ENCODE measurements at regions not wholly inside any gene's neighbourhood (a gene's known extent, or its start where the extent isn't known, plus 50 kb on each side); places are given as distances from the start of the nearest gene placed in this dataset.

DNA sequence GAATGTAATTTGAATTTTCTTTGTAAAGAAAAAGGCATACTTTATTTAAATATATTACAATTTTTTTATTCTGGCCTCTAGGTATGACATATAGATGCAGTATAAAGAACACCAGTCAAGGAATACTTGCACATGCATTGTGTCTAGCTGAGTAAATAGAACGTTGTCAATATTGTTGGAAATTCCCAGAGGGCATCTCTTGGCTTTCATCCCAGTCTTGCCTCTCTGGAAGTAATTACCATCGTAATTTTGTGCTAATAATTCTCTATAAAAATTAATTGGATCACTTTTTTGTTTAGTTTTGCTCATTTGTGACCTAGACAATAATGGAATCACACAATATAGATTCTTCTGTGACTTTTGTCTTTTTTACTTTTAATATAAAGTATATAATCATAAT is 1052.3 kb upstream of the CELF2 start:
- Mint-ChIP-seq H3K9me3 (no peaks in the 10 kb centered on the region), H3K27ac (no peak overlapping the region), H3K36me3 (no peaks in the 10 kb centered on the region), H3K4me3 (no peak overlapping the region), H3K4me1 (no peaks in the 10 kb centered on the region), H3K27me3 (ENCODE audit: insufficient read depth, low read depth) (no peaks in the 10 kb centered on the region)
- H2AFZ ChIP-seq (replicated peaks), result no peak overlapping the region
- H3K9ac ChIP-seq, result no peak overlapping the region
- H3K27ac ChIP-seq, result no peak overlapping the region
- DNase-seq (ENCODE audit: low spot score), result no peak
- no peaks in the 10 kb centered on the region for H4K20me1 ChIP-seq (ENCODE audit: low read depth)
- H3K27me3 ChIP-seq, result no peaks in the 10 kb centered on the region
- no peaks in the 10 kb centered on the region for H3K9me3 ChIP-seq (ENCODE audit: low read depth)
- H3K4me2 ChIP-seq, result no peak overlapping the region
- H3F3A ChIP-seq (ENCODE audit: low read depth), result no peaks in the 10 kb centered on the region
- no peak for TF ChIP-seq EZH2phosphoT487 (IDR thresholded peaks at IDR 0.05)
- no peak for TF ChIP-seq EZH2 (IDR thresholded peaks at IDR 0.05)
- TF ChIP-seq, protein P1, sequence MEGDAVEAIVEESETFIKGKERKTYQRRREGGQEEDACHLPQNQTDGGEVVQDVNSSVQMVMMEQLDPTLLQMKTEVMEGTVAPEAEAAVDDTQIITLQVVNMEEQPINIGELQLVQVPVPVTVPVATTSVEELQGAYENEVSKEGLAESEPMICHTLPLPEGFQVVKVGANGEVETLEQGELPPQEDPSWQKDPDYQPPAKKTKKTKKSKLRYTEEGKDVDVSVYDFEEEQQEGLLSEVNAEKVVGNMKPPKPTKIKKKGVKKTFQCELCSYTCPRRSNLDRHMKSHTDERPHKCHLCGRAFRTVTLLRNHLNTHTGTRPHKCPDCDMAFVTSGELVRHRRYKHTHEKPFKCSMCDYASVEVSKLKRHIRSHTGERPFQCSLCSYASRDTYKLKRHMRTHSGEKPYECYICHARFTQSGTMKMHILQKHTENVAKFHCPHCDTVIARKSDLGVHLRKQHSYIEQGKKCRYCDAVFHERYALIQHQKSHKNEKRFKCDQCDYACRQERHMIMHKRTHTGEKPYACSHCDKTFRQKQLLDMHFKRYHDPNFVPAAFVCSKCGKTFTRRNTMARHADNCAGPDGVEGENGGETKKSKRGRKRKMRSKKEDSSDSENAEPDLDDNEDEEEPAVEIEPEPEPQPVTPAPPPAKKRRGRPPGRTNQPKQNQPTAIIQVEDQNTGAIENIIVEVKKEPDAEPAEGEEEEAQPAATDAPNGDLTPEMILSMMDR (IDR thresholded peaks at IDR 0.05), result no peak
- H3K4me3 ChIP-seq, result no peak overlapping the region
- no peaks in the 10 kb centered on the region for H3K4me1 ChIP-seq
- no peaks in the 10 kb centered on the region for H3K79me2 ChIP-seq (ENCODE audit: low read depth)
- no peaks in the 10 kb centered on the region for H3K36me3 ChIP-seq

DNA sequence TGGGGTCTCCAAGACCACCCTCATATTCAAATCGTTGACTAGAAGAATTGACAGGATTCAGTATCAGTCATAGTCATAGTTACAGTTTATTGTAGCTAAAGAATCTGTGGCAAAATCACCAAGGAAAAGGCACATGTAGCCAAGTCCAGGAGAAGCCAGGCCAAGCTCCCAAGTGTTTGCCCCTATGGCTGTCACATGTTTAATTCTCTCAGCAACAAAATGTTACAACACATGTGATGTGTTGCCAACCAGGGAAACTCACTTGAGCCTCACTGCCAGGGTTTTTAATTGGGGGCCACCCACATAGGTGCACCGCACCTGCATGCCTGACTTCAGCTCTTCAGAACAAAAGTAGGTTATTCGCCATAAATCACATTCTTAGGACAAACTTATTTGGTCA is 1030.9 kb upstream of the CELF2 start:
- Mint-ChIP-seq H3K4me1 (no peaks in the 10 kb centered on the region), H3K4me3 (no peak overlapping the region), H3K36me3 (no peaks in the 10 kb centered on the region), H3K27me3 (ENCODE audit: insufficient read depth, low read depth) (no peaks in the 10 kb centered on the region), H3K27ac (no peak overlapping the region), H3K9me3 (peaks cover 4% of the 10 kb centered on the region)
- Histone ChIP-seq H3K36me3 (no peaks in the 10 kb centered on the region), H3K4me2 (no peak overlapping the region), H3K27ac (no peak overlapping the region), H3K9me3 (ENCODE audit: low read depth) (no peaks in the 10 kb centered on the region), H3K27me3 (no peaks in the 10 kb centered on the region), H3K4me1 (no peaks in the 10 kb centered on the region), H3K9ac (no peak overlapping the region), H3F3A (ENCODE audit: low read depth) (no peaks in the 10 kb centered on the region), H2AFZ (replicated peaks) (no peak overlapping the region), H4K20me1 (ENCODE audit: low read depth) (no peaks in the 10 kb centered on the region), H3K4me3 (no peak overlapping the region), H3K79me2 (ENCODE audit: low read depth) (no peaks in the 10 kb centered on the region)
- DNase-seq (ENCODE audit: low spot score), result no peak
- TF ChIP-seq EZH2phosphoT487 (IDR thresholded peaks at IDR 0.05) (no peak), EZH2 (IDR thresholded peaks at IDR 0.05) (no peak)
- TF ChIP-seq, protein P1 (IDR thresholded peaks at IDR 0.05), result no peak

DNA sequence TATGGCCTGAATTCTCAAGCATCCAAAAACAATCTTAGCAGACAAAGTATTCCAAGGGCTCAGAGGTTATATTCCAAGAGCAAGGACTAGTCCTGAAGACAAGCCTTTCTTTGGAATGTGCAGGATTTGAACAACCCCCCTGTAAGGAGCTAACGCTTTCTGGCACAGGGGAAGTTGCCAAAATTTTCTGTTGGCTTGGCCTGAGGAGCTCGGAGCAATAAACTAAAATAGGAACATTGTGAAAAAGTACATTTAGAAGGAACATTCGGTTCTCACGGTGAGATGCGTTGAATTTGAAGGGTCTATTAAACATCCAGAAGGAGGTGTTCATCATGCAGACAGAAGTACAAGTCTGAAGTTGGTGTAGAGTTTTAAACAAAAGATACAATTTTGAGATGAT is 1030.5 kb upstream of the CELF2 start:
- Histone ChIP-seq H3K9ac (no peak overlapping the region), H3K4me2 (no peak overlapping the region), H3K36me3 (no peaks in the 10 kb centered on the region), H3K4me1 (no peaks in the 10 kb centered on the region), H3K9me3 (ENCODE audit: low read depth) (no peaks in the 10 kb centered on the region), H2AFZ (replicated peaks) (no peak overlapping the region), H4K20me1 (ENCODE audit: low read depth) (no peaks in the 10 kb centered on the region), H3F3A (ENCODE audit: low read depth) (no peaks in the 10 kb centered on the region), H3K27me3 (no peaks in the 10 kb centered on the region), H3K79me2 (ENCODE audit: low read depth) (no peaks in the 10 kb centered on the region), H3K27ac (no peak overlapping the region), H3K4me3 (no peak overlapping the region)
- H3K36me3 Mint-ChIP-seq, result no peaks in the 10 kb centered on the region
- no peaks in the 10 kb centered on the region for H3K4me1 Mint-ChIP-seq
- no peak overlapping the region for H3K27ac Mint-ChIP-seq
- no peak for TF ChIP-seq EZH2phosphoT487 (IDR thresholded peaks at IDR 0.05)
- TF ChIP-seq, protein P1 (IDR thresholded peaks at IDR 0.05), result no peak
- no peak for TF ChIP-seq EZH2 (IDR thresholded peaks at IDR 0.05)
- H3K9me3 Mint-ChIP-seq, result peaks cover 4% of the 10 kb centered on the region
- no peaks in the 10 kb centered on the region for H3K27me3 Mint-ChIP-seq (ENCODE audit: insufficient read depth, low read depth)
- DNase-seq (ENCODE audit: low spot score), result no peak
- no peak overlapping the region for H3K4me3 Mint-ChIP-seq

DNA sequence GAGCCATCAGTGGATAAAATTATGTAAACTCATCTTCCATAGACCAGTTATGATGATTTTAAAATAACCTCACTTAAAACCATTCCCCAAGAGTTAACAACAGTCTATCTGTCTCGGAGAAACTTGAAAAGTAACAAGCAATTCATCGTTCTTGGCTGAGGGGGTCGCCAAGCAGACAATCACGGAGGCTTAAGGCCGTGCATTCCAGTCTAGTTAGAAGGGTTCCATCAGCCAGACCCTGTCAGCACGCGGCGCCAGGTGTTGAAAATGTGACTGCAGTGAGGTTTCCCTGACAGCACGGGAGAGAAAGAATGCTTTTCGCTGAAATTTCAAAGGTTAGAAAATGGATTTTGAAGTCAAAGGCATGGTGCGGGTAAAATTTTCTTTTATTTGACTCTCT is 1025.0 kb upstream of the CELF2 start:
- no peaks in the 10 kb centered on the region for H3K36me3 Mint-ChIP-seq
- H3K4me2 ChIP-seq, result no peak overlapping the region
- H4K20me1 ChIP-seq (ENCODE audit: low read depth), result no peaks in the 10 kb centered on the region
- no peak overlapping the region for H3K27ac Mint-ChIP-seq
- no peaks in the 10 kb centered on the region for H3K79me2 ChIP-seq (ENCODE audit: low read depth)
- H3K9me3 Mint-ChIP-seq, result no peaks in the 10 kb centered on the region
- H3F3A ChIP-seq (ENCODE audit: low read depth), result no peaks in the 10 kb centered on the region
- H3K27ac ChIP-seq, result no peak overlapping the region
- H3K4me3 ChIP-seq, result no peak overlapping the region
- no peaks in the 10 kb centered on the region for H3K4me1 ChIP-seq
- no peaks in the 10 kb centered on the region for H3K9me3 ChIP-seq (ENCODE audit: low read depth)
- H3K27me3 ChIP-seq, result no peaks in the 10 kb centered on the region
- DNase-seq (ENCODE audit: low spot score), result peak; percentile 60
- H3K27me3 Mint-ChIP-seq (ENCODE audit: insufficient read depth, low read depth), result no peaks in the 10 kb centered on the region
- TF ChIP-seq, protein P1 (IDR thresholded peaks at IDR 0.05), result peak; percentile 47
- TF ChIP-seq EZH2phosphoT487 (IDR thresholded peaks at IDR 0.05) (no peak), EZH2 (IDR thresholded peaks at IDR 0.05) (no peak)
- no peak overlapping the region for H3K4me3 Mint-ChIP-seq
- H3K36me3 ChIP-seq, result no peaks in the 10 kb centered on the region
- peak overlapping the region; percentile 10 for H2AFZ ChIP-seq (replicated peaks)
- peaks cover 4% of the 10 kb centered on the region for H3K4me1 Mint-ChIP-seq
- no peak overlapping the region for H3K9ac ChIP-seq

Data from neural progenitor cell (in vitro differentiated cells).